HepG2 (cell line): ENCODE measurements at regions not wholly inside any gene's neighbourhood (a gene's known extent, or its start where the extent isn't known, plus 50 kb on each side); places are given as distances from the start of the nearest gene placed in this dataset.

Experiments used
- ATAC-seq: fragments of 200-7000 bp; cut with Tn5 transposase; 3 replicates; pipeline ENCODE4 v1.9.1; 2020; ENCODE audit warnings: mild to moderate bottlenecking, moderate library complexity
- BruUV-seq: library from RNA; stranded (reverse); fragments of 400-500 nt; replicated peaks from 2 replicates; lab custom pipeline; 2021; lab: Mats Ljungman, UMichigan
- CTCF ChIA-PET: fragments of 300-600 bp; formaldehyde crosslinking; extraction: SDS; loops from one replicate; lab custom pipeline; 2021; ENCODE audit warnings: low total read pairs, inconsistent platforms, low intra/inter-chr PET ratio; lab: Yijun Ruan, JAX
- POLR2A ChIA-PET: fragments of 350-600 bp; sonication (Branson Sonifier 250); formaldehyde crosslinking; loops from one replicate; lab custom pipeline; 2020; ENCODE audit warnings: antibody characterized with exemption, inconsistent platforms; lab: Yijun Ruan, JAX
- DNase-seq: peaks from one replicate; pipeline ENCODE4 v3.0.0-alpha.2; 2015; ENCODE audit warnings: low spot score
- FAIRE-seq: peaks from 3 replicates; lab custom pipeline; 2011; peaks lifted over from hg19 to GRCh38; lab: Jason Lieb, UNC
- H2AFZ ChIP-seq: one replicate; pipeline ENCODE4 v1.6.1; 2011; ENCODE audit warnings: low read length, inconsistent platforms
- H3K27ac ChIP-seq: fragments of 300-600 bp; 3 replicates; pipeline ENCODE4 v1.8.0; 2011; ENCODE audit warnings: mixed run types, mild to moderate bottlenecking, mixed read lengths, low read length, inconsistent platforms; ENCODE audit not compliant: insufficient read depth; ENCODE audit errors: extremely low read length
- H3K27me3 ChIP-seq, 2 experiments: fragments of 200-600 bp in 1 of 2; 2 replicates in 1 of 2; 3 replicates in 1 of 2; pipeline versions ENCODE4 v1.6.0 to v1.8.0; 2011; ENCODE audit warnings: low read length in 2 of 2, mild to moderate bottlenecking in 2 of 2, moderate library complexity in 2 of 2, inconsistent platforms in 1 of 2; ENCODE audit not compliant: insufficient read depth in 2 of 2, control insufficient read depth in 1 of 2
- H3K36me3 ChIP-seq, 2 experiments: fragments of 200-600 bp in 1 of 2; replicated peaks in 1 of 2; 2 replicates in 1 of 2; 3 replicates in 1 of 2; pipeline versions ENCODE4 v1.5.1 to v1.8.0; 2011; ENCODE audit warnings: low read length in 2 of 2, inconsistent platforms in 1 of 2; ENCODE audit not compliant: insufficient read depth in 2 of 2, control insufficient read depth in 1 of 2
- H3K4me1 ChIP-seq: 2 replicates; pipeline ENCODE4 v1.5.1; 2012; ENCODE audit warnings: low read length, inconsistent platforms; ENCODE audit not compliant: insufficient read depth
- H3K4me2 ChIP-seq: 2 replicates; pipeline ENCODE4 v1.6.0; 2011; ENCODE audit warnings: low read depth, low read length, inconsistent platforms
- H3K4me3 ChIP-seq, 3 experiments: fragments of 200-600 bp in 1 of 3; sonication (generic), shearing (Covaris generic) in 1 of 3; replicated peaks in 1 of 3; 2 replicates each; pipeline ENCODE4 v1.5.1; 2011 to 2016; ENCODE audit warnings: low read length in 3 of 3, inconsistent platforms in 2 of 3, low read depth in 2 of 3, mild to moderate bottlenecking in 2 of 3, control low read depth in 1 of 3, mixed read lengths in 1 of 3; ENCODE audit not compliant: insufficient read depth in 1 of 3
- H3K79me2 ChIP-seq: one replicate; pipeline ENCODE4 v1.6.1; 2011; ENCODE audit warnings: low read length, inconsistent platforms; ENCODE audit not compliant: insufficient read depth
- H3K9ac ChIP-seq: 2 replicates; pipeline ENCODE4 v1.6.0; 2011; ENCODE audit warnings: mild to moderate bottlenecking, low read depth, low read length, inconsistent platforms; ENCODE audit not compliant: insufficient read depth
- H3K9me3 ChIP-seq: 2 replicates; pipeline ENCODE4 v1.5.1; 2012; ENCODE audit warnings: mild to moderate bottlenecking, low read length
- H4K20me1 ChIP-seq: 2 replicates; pipeline ENCODE4 v1.6.0; 2011; ENCODE audit warnings: inconsistent platforms, mild to moderate bottlenecking, low read length, moderate library complexity; ENCODE audit not compliant: insufficient read depth
- AGO2 ChIP-seq: fragments of 200-400 bp; formaldehyde crosslinking; optimal IDR thresholded peaks from 2 replicates; pipeline ENCODE3; 2017; ENCODE audit warnings: mild to moderate bottlenecking, low read depth, low read length, moderate library complexity
- ARID5B ChIP-seq: IDR thresholded peaks from 2 replicates; pipeline ENCODE4 v1.4.0; 2020; ENCODE audit warnings: mild to moderate bottlenecking, missing genetic modification reagents
- BCL6 ChIP-seq: IDR thresholded peaks from 2 replicates; pipeline ENCODE4 v1.6.1; 2016; ENCODE audit warnings: missing genetic modification reagents, missing compliant biosample characterization
- DRAP1 ChIP-seq: IDR thresholded peaks from 2 replicates; pipeline ENCODE4 v1.6.1; 2016; ENCODE audit warnings: missing genetic modification reagents, missing compliant biosample characterization
- HNRNPK ChIP-seq: fragments of 200-400 bp; formaldehyde crosslinking; IDR thresholded peaks from 2 replicates; pipeline ENCODE4 v1.6.1; 2018; ENCODE audit warnings: low read length, low read depth, moderate library complexity, mild to moderate bottlenecking; ENCODE audit not compliant: poor library complexity, severe bottlenecking
- JARID2 ChIP-seq: sonication (generic); formaldehyde crosslinking; IDR thresholded peaks from 2 replicates; pipeline ENCODE4 v1.8.1; 2023; ENCODE audit warnings: missing genetic modification reagents, inconsistent platforms; ENCODE audit not compliant: insufficient replicate concordance
- MAX ChIP-seq: IDR thresholded peaks from 2 replicates; pipeline ENCODE4 v1.6.1; 2012; ENCODE audit warnings: inconsistent platforms
- SNRNP70 ChIP-seq: fragments of 200-400 bp; formaldehyde crosslinking; IDR thresholded peaks from 2 replicates; pipeline ENCODE4 v1.6.1; 2017; ENCODE audit warnings: mild to moderate bottlenecking, low read depth, low read length, moderate library complexity
- SPEN ChIP-seq: sonication (generic); formaldehyde crosslinking; IDR thresholded peaks from 2 replicates; pipeline ENCODE4 v1.5.1; 2020; ENCODE audit warnings: low read depth, mild to moderate bottlenecking, missing genetic modification reagents
- TCF7 ChIP-seq: sonication (generic); IDR thresholded peaks from 2 replicates; pipeline ENCODE4 v1.6.1; 2016; ENCODE audit warnings: antibody characterized with exemption, low read depth
- ZNF124 ChIP-seq: sonication (generic); formaldehyde crosslinking; IDR thresholded peaks from 2 replicates; pipeline ENCODE4 v1.4.0; 2020; ENCODE audit warnings: missing genetic modification reagents
- ZNF766 ChIP-seq: sonication (generic); formaldehyde crosslinking; IDR thresholded peaks from 2 replicates; pipeline ENCODE4 v1.5.0; 2020; ENCODE audit warnings: missing genetic modification reagents, borderline replicate concordance
- ZNF780A ChIP-seq: sonication (generic); formaldehyde crosslinking; IDR thresholded peaks from 2 replicates; pipeline ENCODE4 v1.8.0; 2022; ENCODE audit warnings: mild to moderate bottlenecking, missing genetic modification reagents, moderate library complexity
- ZNF800 ChIP-seq: sonication (generic); formaldehyde crosslinking; IDR thresholded peaks from 2 replicates; pipeline ENCODE4 v1.4.0; 2020; ENCODE audit warnings: missing genetic modification reagents
- WGBS: methylation state at CpG from one replicate; pipeline ENCODE4 v1.1.6; 2017; ENCODE audit warnings: low lambda C conversion rate; 5-methylcytosine and 5-hydroxymethylcytosine counted together
- in situ Hi-C: cut with HindIII; loops from 2 replicates; pipeline ENCODE4 v1.10.0; 2017; ENCODE audit warnings: low pct_unique_long_range_greater_than_20kb; ENCODE audit not compliant: extremely low pct_ligation_motif_present
- intact Hi-C: fragments of 100-400 bp; cut with micrococcal nuclease; formaldehyde crosslinking; loops from one replicate; pipeline ENCODE4 v1.10.0; 2022; ENCODE audit not compliant: unreplicated experiment

- Histone ChIP-seq H3K27me3 (no peaks in the 10 kb centered on the region), H3K36me3 (no peaks in the 10 kb centered on the region), H3K27ac (no peak overlapping the region), H3K4me1 (no peaks in the 10 kb centered on the region), H3K9ac (no peak overlapping the region), H2AFZ (no peak overlapping the region), H4K20me1 (no peaks in the 10 kb centered on the region), H3K9me3 (peaks cover 89% of the 10 kb centered on the region), H3K4me2 (no peak overlapping the region), H3K79me2 (no peaks in the 10 kb centered on the region), H3K4me3 (no peak overlapping the region)
- ChIA-PET CTCF (no interaction called here), POLR2A (no interaction called here)
- TF ChIP-seq HNRNPK (no peak), JARID2 (CRISPR knock-in tag) (no peak)
- no peak for FAIRE-seq
- no peak for DNase-seq
- intact Hi-C loops (no loop called here), in situ Hi-C loops (no loop called here)
- WGBS: 0% methylated on average over 1 of the region's 1 CpG
- ATAC-seq: no peak
- no TSS peak for BruUV-seq
Observed at GRCh38 chr1:73042403-73042802, 760.1 kb upstream of the NEGR1 start.

- H3K27me3 ChIP-seq: no peaks in the 10 kb centered on the region
- no peaks in the 10 kb centered on the region for H3K4me1 ChIP-seq
- no peak overlapping the region for H3K4me3 ChIP-seq
- in situ Hi-C loops (no loop called here), intact Hi-C loops (no loop called here)
- no peaks in the 10 kb centered on the region for H4K20me1 ChIP-seq
- H3K27ac ChIP-seq: no peak overlapping the region
- H3K9ac ChIP-seq: no peak overlapping the region
- H3K9me3 ChIP-seq: peaks cover 83% of the 10 kb centered on the region
- no peaks in the 10 kb centered on the region for H3K79me2 ChIP-seq
- CTCF ChIA-PET: no interaction called here
- no peak for DNase-seq
- ATAC-seq: no peak
- H3K36me3 ChIP-seq: no peaks in the 10 kb centered on the region
- no peak overlapping the region for H3K4me2 ChIP-seq
- H2AFZ ChIP-seq: no peak overlapping the region
- 8% methylated on average over 1 of the region's 1 CpG for WGBS
- FAIRE-seq: no peak
- no TSS peak for BruUV-seq
- POLR2A ChIA-PET: no interaction called here
- TF ChIP-seq SPEN (CRISPR knock-in tag): no peak
- no peak for TF ChIP-seq MAX
- TF ChIP-seq DRAP1: no peak
- TF ChIP-seq ZNF780A (CRISPR knock-in tag): no peak
- TF ChIP-seq AGO2: no peak
- no peak for TF ChIP-seq ARID5B (CRISPR knock-in tag)
- TF ChIP-seq ZNF766 (CRISPR knock-in tag): no peak
- TF ChIP-seq BCL6 (CRISPR knock-in tag): no peak
- TF ChIP-seq TCF7: no peak
- TF ChIP-seq ZNF124 (CRISPR knock-in tag): no peak
- no peak for TF ChIP-seq ZNF800
- TF ChIP-seq SNRNP70: no peak
Observed at GRCh38 chr1:73040811-73041210, 758.5 kb upstream of the NEGR1 start.
